Stomach (tissue), 4 donors: ENCODE measurements at regions not wholly inside any gene's neighbourhood (a gene's known extent, or its start where the extent isn't known, plus 50 kb on each side); places are given as distances from the start of the nearest gene placed in this dataset.

ENCODE experiments used
- POLR2A ChIP-seq, 4 donors: fragments of 450-650 bp; IDR thresholded peaks; one replicate each; pipeline ENCODE4 v1.6.1; 2016; ENCODE audit warnings: antibody characterized with exemption in 4 of 4, control low read depth in 2 of 4, mild to moderate bottlenecking in 1 of 4, moderate library complexity in 1 of 4
- TF ChIP-seq, protein P1 (sequence below), 7 experiments: fragments of 450-650 bp in 4 of 7; fragments of 200-600 bp in 3 of 7; sonication (generic) in 3 of 7; IDR thresholded peaks; one replicate each; pipeline ENCODE4 v1.5.1; 2016 to 2019; ENCODE audit warnings: antibody characterized with exemption in 7 of 7, control low read depth in 2 of 7, mild to moderate bottlenecking in 1 of 7

DNA sequence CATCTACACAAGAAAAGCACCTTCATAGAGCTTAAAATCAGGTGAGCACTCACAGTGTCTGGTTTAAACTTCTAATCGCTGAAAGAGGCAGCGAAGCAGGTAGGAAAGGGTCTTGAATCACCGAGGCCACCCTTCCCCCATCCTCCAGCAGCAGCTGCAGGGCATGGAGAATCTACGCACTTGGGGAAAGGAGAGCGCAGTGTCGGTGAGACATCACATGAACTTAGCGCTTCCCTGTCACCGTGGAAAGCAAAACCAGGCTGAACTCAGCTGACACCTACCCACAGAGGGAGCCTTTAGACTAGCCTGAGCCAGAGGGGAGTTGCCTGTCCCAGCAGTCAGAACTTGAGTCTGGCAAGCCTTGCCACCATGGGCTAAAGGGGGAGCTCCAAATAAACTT is 197.2 kb upstream of the ZFP42 start:
- TF ChIP-seq, protein P1, sequence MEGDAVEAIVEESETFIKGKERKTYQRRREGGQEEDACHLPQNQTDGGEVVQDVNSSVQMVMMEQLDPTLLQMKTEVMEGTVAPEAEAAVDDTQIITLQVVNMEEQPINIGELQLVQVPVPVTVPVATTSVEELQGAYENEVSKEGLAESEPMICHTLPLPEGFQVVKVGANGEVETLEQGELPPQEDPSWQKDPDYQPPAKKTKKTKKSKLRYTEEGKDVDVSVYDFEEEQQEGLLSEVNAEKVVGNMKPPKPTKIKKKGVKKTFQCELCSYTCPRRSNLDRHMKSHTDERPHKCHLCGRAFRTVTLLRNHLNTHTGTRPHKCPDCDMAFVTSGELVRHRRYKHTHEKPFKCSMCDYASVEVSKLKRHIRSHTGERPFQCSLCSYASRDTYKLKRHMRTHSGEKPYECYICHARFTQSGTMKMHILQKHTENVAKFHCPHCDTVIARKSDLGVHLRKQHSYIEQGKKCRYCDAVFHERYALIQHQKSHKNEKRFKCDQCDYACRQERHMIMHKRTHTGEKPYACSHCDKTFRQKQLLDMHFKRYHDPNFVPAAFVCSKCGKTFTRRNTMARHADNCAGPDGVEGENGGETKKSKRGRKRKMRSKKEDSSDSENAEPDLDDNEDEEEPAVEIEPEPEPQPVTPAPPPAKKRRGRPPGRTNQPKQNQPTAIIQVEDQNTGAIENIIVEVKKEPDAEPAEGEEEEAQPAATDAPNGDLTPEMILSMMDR (IDR thresholded peaks at IDR 0.05), result no peak
- no peak for TF ChIP-seq POLR2A (IDR thresholded peaks at IDR 0.05)
